Tibial nerve (tissue), 4 donors: ENCODE measurements at regions not wholly inside any gene's neighbourhood (a gene's known extent, or its start where the extent isn't known, plus 50 kb on each side); places are given as distances from the start of the nearest gene placed in this dataset.
"Not testable (repeated sequence)": the region's sequence is repeated elsewhere in the genome, so short reads cannot be mapped to it uniquely, and the experiment has no call there.

Experiments used
- DNase-seq, 2 donors: peaks; one replicate each; pipeline ENCODE4 v3.0.0-alpha.2; 2019; ENCODE audit warnings: low spot score in 2 of 2
- H3K27ac ChIP-seq, 4 donors: fragments of 200-600 bp; sonication (generic) in 3 of 4; one replicate each; pipeline ENCODE4 v1.5.1; 2017 to 2019; ENCODE audit warnings: mild to moderate bottlenecking in 1 of 4
- H3K27me3 ChIP-seq, 2 donors: fragments of 200-600 bp; sonication (generic) in 1 of 2; one replicate each; pipeline versions ENCODE4 v1.5.1 to v1.6.0; 2017 to 2019
- H3K36me3 ChIP-seq, 3 donors: fragments of 200-600 bp; sonication (generic); one replicate each; pipeline ENCODE4 v1.5.1; 2018 to 2019
- H3K4me1 ChIP-seq, 4 donors: fragments of 200-600 bp; sonication (generic) in 3 of 4; one replicate each; pipeline ENCODE4 v1.5.1; 2017 to 2019
- H3K4me3 ChIP-seq, 4 donors: fragments of 200-600 bp; sonication (generic) in 3 of 4; one replicate each; pipeline ENCODE4 v1.5.1; 2017 to 2019; ENCODE audit warnings: mild to moderate bottlenecking in 1 of 4, moderate library complexity in 1 of 4
- H3K9me3 ChIP-seq, 4 donors: fragments of 200-600 bp; sonication (generic) in 3 of 4; one replicate each; pipeline ENCODE4 v1.5.1; 2017 to 2019
- EP300 ChIP-seq, 2 donors: sonication (generic); formaldehyde crosslinking; IDR thresholded peaks; one replicate each; pipeline ENCODE4 v1.6.1; 2017; ENCODE audit warnings: antibody characterized with exemption in 2 of 2, mild to moderate bottlenecking in 1 of 2
- POLR2A ChIP-seq, 2 donors: fragments of 450-650 bp; IDR thresholded peaks; one replicate each; pipeline ENCODE4 v1.6.1; 2017; ENCODE audit warnings: antibody characterized with exemption in 2 of 2, mild to moderate bottlenecking in 2 of 2, moderate library complexity in 2 of 2
- WGBS, 2 donors: methylation state at CpG; one replicate each; pipeline ENCODE4 v1.1.5; 2018; 5-methylcytosine and 5-hydroxymethylcytosine counted together
- TF ChIP-seq, protein P1 (sequence below), 5 experiments: fragments of 200-600 bp in 3 of 5; fragments of 450-650 bp in 2 of 5; sonication (generic) in 3 of 5; IDR thresholded peaks; one replicate each; pipeline ENCODE4 v1.5.1; 2016 to 2019; ENCODE audit warnings: antibody characterized with exemption in 5 of 5, mild to moderate bottlenecking in 3 of 5, moderate library complexity in 2 of 5

DNA sequence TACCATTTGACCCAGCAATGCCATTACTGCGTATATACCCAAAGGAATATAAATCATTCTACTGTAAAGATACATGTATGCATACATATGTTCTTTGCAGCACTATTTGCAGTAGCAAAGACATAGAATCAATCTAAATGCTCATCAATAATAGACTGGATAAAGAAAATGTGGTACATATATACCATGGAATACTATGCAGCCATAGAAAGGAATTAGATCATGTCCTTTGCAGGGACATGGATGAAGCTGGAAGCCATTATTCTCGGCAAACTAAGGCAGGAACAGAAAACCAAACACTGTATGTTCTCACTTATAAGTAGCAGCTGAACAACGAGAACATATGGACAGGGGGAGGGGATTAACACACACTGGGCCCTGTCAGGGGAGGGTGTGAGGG is 54.8 kb upstream of the ZNF30 start:
- H3K36me3 ChIP-seq, H3K4me3 ChIP-seq, H3K27ac ChIP-seq, H3K4me1 ChIP-seq, H3K27me3 ChIP-seq, DNase-seq: not testable (repeated sequence)
- WGBS, 2 donors, result 74 to 84% methylated on average over 3 of the region's 3 CpGs
- H3K9me3 ChIP-seq, result peaks cover 0 to 12% (median 0%) of the 10 kb centered on the region in 4 donors

DNA sequence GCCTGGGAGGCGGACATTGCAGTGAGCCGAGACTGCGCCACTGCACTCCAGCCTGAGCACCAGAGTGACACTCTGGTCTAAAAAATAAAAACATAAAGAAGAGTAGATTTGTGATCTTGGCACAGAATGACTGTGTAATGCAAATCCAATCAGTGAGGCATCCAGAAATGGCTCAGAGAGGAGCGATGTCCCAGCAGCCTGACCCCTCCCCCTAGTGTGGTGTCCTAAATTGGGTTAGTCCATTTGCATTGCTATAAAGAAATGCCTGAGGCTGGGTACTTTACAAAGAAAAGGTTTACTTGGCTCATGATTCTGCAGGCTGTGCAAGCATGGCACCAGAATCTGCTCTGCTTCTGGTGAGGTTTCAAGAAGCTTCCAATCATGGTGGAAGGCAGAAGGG is 59.1 kb upstream of the ZNF30 start:
- 88 to 98% methylated on average over 4 of the region's 4 CpGs for WGBS, 2 donors
- TF ChIP-seq POLR2A (IDR thresholded peaks at IDR 0.05) (no peak), EP300 (IDR thresholded peaks at IDR 0.05) (no peak)
- TF ChIP-seq, protein P1, sequence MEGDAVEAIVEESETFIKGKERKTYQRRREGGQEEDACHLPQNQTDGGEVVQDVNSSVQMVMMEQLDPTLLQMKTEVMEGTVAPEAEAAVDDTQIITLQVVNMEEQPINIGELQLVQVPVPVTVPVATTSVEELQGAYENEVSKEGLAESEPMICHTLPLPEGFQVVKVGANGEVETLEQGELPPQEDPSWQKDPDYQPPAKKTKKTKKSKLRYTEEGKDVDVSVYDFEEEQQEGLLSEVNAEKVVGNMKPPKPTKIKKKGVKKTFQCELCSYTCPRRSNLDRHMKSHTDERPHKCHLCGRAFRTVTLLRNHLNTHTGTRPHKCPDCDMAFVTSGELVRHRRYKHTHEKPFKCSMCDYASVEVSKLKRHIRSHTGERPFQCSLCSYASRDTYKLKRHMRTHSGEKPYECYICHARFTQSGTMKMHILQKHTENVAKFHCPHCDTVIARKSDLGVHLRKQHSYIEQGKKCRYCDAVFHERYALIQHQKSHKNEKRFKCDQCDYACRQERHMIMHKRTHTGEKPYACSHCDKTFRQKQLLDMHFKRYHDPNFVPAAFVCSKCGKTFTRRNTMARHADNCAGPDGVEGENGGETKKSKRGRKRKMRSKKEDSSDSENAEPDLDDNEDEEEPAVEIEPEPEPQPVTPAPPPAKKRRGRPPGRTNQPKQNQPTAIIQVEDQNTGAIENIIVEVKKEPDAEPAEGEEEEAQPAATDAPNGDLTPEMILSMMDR (IDR thresholded peaks at IDR 0.05), result no peak

DNA sequence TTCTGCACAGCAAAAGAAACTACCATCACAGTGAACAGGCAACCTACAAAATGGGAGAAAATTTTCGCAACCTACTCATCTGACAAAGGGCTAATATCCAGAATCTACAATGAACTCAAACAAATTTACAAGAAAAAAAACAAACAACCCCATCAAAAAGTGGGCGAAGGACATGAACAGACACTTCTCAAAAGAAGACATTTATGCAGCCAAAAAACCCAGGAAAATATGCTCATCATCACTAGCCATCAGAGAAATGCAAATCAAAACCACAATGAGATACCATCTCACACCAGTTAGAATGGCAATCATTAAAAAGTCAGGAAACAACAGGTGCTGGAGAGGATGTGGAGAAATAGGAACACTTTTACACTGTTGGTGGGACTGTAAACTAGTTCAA is 61.5 kb upstream of the ZNF30 start:
- H3K4me1 ChIP-seq, H3K36me3 ChIP-seq, H3K9me3 ChIP-seq, H3K4me3 ChIP-seq, H3K27me3 ChIP-seq, H3K27ac ChIP-seq, DNase-seq: not testable (repeated sequence)
- 73 to 83% methylated on average over 1 to 2 of the region's 2 CpGs for WGBS, 2 donors

More for the DNA sequence above, 59.1 kb upstream of the ZNF30 start:
- Histone ChIP-seq H3K4me1 (no peaks in the 10 kb centered on the region), H3K9me3 (peaks cover 0 to 6% (median 0%) of the 10 kb centered on the region in 4 donors), H3K27ac (no peak overlapping the region), H3K36me3 (no peaks in the 10 kb centered on the region), H3K4me3 (no peak overlapping the region), H3K27me3 (no peaks in the 10 kb centered on the region)
- no peak for DNase-seq

DNA sequence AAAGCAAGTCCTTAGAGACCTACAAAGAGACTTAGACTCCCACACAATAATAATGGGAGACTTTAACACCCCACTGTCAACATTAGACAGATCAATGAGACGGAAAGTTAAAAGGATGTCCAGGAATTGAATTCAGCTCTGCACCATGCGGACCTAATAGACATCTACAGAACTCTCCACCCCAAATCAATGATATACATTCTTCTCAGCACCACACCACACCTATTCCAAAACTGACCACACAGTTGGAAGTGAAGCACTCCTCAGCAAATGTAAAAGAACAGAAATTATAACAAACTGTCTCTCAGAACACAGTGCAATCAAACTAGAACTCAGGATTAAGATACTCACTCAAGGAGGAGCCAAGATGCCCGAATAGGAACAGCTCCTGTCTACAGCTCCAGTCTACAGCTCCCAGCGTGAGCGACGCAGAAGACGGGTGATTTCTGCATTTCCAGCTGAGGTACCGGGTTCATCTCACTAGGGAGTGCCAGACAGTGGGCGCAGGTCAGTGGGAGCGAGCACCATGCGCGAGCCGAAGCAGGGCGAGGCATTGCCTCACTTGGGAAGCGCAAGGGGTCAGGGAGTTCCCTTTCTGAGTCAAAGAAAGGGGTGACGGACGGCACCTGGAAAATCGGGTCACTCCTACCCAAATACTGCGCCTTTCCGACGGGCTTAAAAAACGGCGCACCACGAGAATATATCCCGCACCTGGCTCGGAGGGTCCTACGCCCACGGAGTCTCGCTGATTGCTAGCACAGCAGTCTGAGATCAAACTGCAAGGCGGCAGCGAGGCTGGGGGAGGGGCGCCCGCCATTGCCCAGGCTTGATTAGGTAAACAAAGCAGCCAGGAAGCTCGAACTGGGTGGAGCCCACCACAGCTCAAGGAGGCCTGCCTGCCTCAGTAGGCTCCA is 66.6 kb upstream of the ZNF30 start:
- Histone ChIP-seq H3K4me3 (peak overlapping the region in 2 of 4 donors; percentile 33), H3K9me3 (peaks cover 0 to 11% (median under 1%) of the 10 kb centered on the region in 4 donors), H3K27ac (peak overlapping the region in 1 of 4 donors; percentile 71)
- H3K36me3 ChIP-seq, DNase-seq, H3K27me3 ChIP-seq, H3K4me1 ChIP-seq: not testable (repeated sequence)
- 12 to 18% methylated on average over 9 to 19 of the region's 34 CpGs for WGBS, 2 donors

DNA sequence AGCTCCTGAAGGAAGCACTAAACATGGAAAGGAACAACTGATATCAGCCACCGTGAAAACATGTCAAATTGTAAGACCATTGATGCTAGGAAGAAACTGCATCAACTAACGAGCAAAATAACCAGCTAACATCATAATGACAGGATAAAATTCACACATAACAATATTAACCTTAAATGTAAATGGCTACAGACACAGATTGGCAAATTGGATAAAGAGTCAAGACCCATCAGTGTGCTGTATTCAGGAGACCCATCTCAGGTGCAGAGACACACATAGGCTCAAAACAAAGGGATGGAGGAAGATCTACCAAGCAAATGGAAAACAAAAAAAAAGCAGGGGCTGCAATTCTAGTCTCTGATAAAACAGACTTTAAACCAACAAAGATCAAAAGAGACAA is 67.4 kb upstream of the ZNF30 start:
- not testable (repeated sequence) for DNase-seq, H3K36me3 ChIP-seq
- 81 to 87% methylated on average over 2 of the region's 2 CpGs for WGBS, 2 donors

DNA sequence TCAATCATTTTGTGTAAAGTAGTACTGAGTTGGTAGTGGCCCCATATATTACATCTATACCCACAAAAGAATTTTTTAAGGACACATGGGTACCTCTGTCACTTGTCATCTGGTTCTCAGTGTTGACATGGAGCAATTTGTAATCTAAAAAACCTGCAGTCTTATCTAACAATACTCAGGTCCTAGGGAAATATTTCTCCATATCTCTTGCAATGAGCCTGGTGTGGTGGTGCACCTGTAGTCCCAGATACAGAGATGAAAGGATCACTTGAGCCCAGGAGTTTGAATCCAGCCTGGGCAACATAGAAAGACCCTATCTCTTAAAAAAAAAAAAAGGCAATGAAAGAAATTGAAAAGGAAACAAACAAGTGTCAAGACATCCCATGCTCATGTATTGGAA is 70.7 kb upstream of the ZNF30 start:
- H3K27ac ChIP-seq, result no peak overlapping the region
- TF ChIP-seq, protein P1 (IDR thresholded peaks at IDR 0.05), result no peak
- no peak for TF ChIP-seq POLR2A (IDR thresholded peaks at IDR 0.05)

More for the DNA sequence above, 67.4 kb upstream of the ZNF30 start:
- H3K4me1 ChIP-seq, H3K27me3 ChIP-seq, H3K27ac ChIP-seq, H3K4me3 ChIP-seq: not testable (repeated sequence)
- H3K9me3 ChIP-seq, result peaks cover 0 to 11% (median 1%) of the 10 kb centered on the region in 4 donors

DNA sequence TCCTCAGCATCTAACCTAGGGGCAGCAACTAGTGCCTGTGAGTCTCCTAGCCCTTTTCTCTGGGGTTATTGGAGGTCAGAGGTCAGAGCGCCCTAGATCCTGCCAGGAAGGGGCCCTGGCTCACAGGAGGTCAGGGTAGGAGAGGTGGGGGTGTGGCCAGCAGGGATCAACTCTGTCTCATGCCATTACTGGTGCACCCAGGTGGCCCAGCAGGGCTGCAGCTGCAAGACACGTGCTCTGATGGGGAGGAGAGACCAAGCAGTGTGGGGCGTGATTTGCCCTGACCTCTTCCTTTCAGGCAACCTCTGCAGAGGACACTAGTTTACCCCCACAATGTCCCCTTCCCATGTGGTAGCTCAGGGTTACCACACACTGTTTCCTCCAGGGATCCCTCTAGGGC is 73.3 kb upstream of the ZNF30 start:
- H3K36me3 ChIP-seq, result no peaks in the 10 kb centered on the region
- H3K9me3 ChIP-seq, result peaks cover 0 to 11% (median 1%) of the 10 kb centered on the region in 4 donors
- H3K4me1 ChIP-seq, result no peaks in the 10 kb centered on the region
- DNase-seq, result no peak
- TF ChIP-seq, protein P1 (IDR thresholded peaks at IDR 0.05), result no peak
- no peak for TF ChIP-seq EP300 (IDR thresholded peaks at IDR 0.05)
- TF ChIP-seq POLR2A (IDR thresholded peaks at IDR 0.05), result no peak
- no peak overlapping the region for H3K27ac ChIP-seq
- H3K27me3 ChIP-seq, result no peaks in the 10 kb centered on the region
- 38 to 57% methylated on average over 3 of the region's 3 CpGs for WGBS, 2 donors
- H3K4me3 ChIP-seq, result no peak overlapping the region

More for the DNA sequence above, 70.7 kb upstream of the ZNF30 start:
- Histone ChIP-seq H3K9me3 (peaks cover 0 to 11% (median 1%) of the 10 kb centered on the region in 4 donors), H3K27me3 (no peaks in the 10 kb centered on the region), H3K4me3 (no peak overlapping the region), H3K36me3 (no peaks in the 10 kb centered on the region), H3K4me1 (no peaks in the 10 kb centered on the region)
- DNase-seq, result no peak
